CD4-positive, alpha-beta memory T cell (primary cell): ENCODE measurements at regions not wholly inside any gene's neighbourhood (a gene's known extent, or its start where the extent isn't known, plus 50 kb on each side); places are given as distances from the start of the nearest gene placed in this dataset.
A peak's percentile ranks its signal among the peaks of the same experiment; 100 is the strongest.
"Not testable (repeated sequence)": the region's sequence is repeated elsewhere in the genome, so short reads cannot be mapped to it uniquely, and the experiment has no call there.

Source experiments
- CTCF ChIA-PET: fragments of 350-600 bp; sonication (Branson Sonifier 250); formaldehyde crosslinking; loops from one replicate; lab custom pipeline; 2021; ENCODE audit warnings: inconsistent platforms; ENCODE audit not compliant: partially characterized antibody; lab: Charles Lee
- POLR2A ChIA-PET: fragments of 350-600 bp; sonication (Branson Sonifier 250); formaldehyde crosslinking; loops from one replicate; lab custom pipeline; 2021; ENCODE audit not compliant: partially characterized antibody; lab: Charles Lee
- DNase-seq, 5 donors: peaks; one replicate each; pipeline versions ENCODE4 v3.0.0 to v3.0.0-alpha.2; 2020 to 2022; ENCODE audit warnings: mixed read lengths in 1 of 5
- H3K27ac ChIP-seq: one replicate; pipeline ENCODE4 v1.7.0; 2013; ENCODE audit warnings: low read depth, low read length
- H3K27me3 ChIP-seq: 2 replicates; pipeline ENCODE4 v1.7.0; 2013; ENCODE audit warnings: mild to moderate bottlenecking, low read length, moderate library complexity; ENCODE audit not compliant: insufficient read depth
- H3K36me3 ChIP-seq: 2 replicates; pipeline ENCODE4 v1.7.0; 2013; ENCODE audit warnings: mild to moderate bottlenecking, low read length, moderate library complexity; ENCODE audit not compliant: insufficient read depth
- H3K4me1 ChIP-seq: 2 replicates; pipeline ENCODE4 v1.7.0; 2013; ENCODE audit warnings: mild to moderate bottlenecking, low read length, moderate library complexity; ENCODE audit not compliant: insufficient read depth
- H3K4me3 ChIP-seq, 2 donors: one replicate each; pipeline ENCODE4 v1.7.0; 2013; ENCODE audit warnings: low read length in 2 of 2, mild to moderate bottlenecking in 1 of 2
- H3K9me3 ChIP-seq, 2 donors: one replicate each; pipeline ENCODE4 v1.7.0; 2013; ENCODE audit warnings: low read length in 2 of 2, control low read depth in 1 of 2; ENCODE audit not compliant: control insufficient read depth in 1 of 2
- H3K27ac Mint-ChIP-seq, 7 donors: one replicate each; pipeline ENCODE4 v1.8.0; 2020 to 2021; ENCODE audit warnings: mixed read lengths in 7 of 7, mild to moderate bottlenecking in 6 of 7, inconsistent platforms in 3 of 7, moderate library complexity in 3 of 7
- H3K27me3 Mint-ChIP-seq, 2 donors: one replicate each; pipeline ENCODE4 v1.8.0; 2020 to 2021; ENCODE audit warnings: mixed read lengths in 2 of 2
- H3K36me3 Mint-ChIP-seq, 2 donors: one replicate each; pipeline ENCODE4 v1.8.0; 2020 to 2021; ENCODE audit warnings: mixed read lengths in 2 of 2, inconsistent platforms in 1 of 2, mild to moderate bottlenecking in 1 of 2
- H3K4me1 Mint-ChIP-seq, 4 donors: one replicate each; pipeline ENCODE4 v1.8.0; 2020 to 2021; ENCODE audit warnings: mixed read lengths in 4 of 4, mild to moderate bottlenecking in 1 of 4
- H3K4me3 Mint-ChIP-seq, 8 donors: one replicate each; pipeline ENCODE4 v1.8.0; 2020 to 2021; ENCODE audit warnings: mixed read lengths in 8 of 8, mild to moderate bottlenecking in 7 of 8, moderate library complexity in 6 of 8, inconsistent platforms in 3 of 8
- H3K9me3 Mint-ChIP-seq, 8 donors: one replicate each; pipeline ENCODE4 v1.8.0; 2020 to 2021; ENCODE audit warnings: mixed read lengths in 8 of 8, mild to moderate bottlenecking in 5 of 8, inconsistent platforms in 3 of 8, moderate library complexity in 1 of 8
- intact Hi-C: fragments of 100-400 bp; cut with micrococcal nuclease; formaldehyde crosslinking; loops from one replicate; pipeline ENCODE4 v1.15.1; 2023

DNA sequence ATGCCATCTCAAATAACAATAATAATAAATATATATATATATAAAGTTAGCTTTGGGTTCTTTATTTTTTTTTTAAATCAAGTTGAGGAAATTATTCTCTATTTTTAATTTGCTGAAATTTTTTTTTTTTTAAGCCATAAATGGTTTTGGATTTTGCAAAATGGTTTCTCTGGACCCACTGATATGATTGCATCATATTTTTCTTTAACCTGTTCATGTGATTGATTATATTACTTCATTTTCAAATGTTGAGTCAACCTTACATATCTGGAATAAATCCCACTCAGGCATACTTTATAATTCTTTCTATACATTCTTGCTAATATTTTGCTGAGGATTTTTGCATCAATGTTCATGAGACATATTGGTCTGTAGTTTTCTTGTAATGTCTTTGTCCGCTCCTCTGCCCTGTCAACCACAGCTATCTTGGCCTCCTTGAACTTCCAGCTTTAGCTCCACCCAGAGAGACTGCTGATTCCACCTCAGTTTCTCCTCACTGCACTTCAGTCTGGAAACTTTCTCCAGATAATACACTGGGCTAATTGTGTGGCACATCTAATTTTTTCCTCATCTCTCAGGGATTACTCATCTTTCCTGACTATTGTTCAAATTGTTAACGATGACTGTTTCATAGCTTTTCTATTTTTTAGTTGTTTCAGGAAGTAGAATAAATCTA lies 160.9 kb upstream of the GIMD1 start:
- Mint-ChIP-seq H3K36me3 (no peaks in the 10 kb centered on the region), H3K9me3 (peaks cover 0 to 4% (median under 1%) of the 10 kb centered on the region in 8 donors), H3K27me3 (no peaks in the 10 kb centered on the region), H3K27ac (peak overlapping the region in 1 of 7 donors; percentile 14), H3K4me3 (no peak overlapping the region), H3K4me1 (no peaks in the 10 kb centered on the region)
- intact Hi-C loops = no loop called here
- no peak overlapping the region for H3K4me3 ChIP-seq
- no peaks in the 10 kb centered on the region for H3K36me3 ChIP-seq
- no peak for DNase-seq
- no peaks in the 10 kb centered on the region for H3K27me3 ChIP-seq
- H3K4me1 ChIP-seq = no peaks in the 10 kb centered on the region
- no peak overlapping the region for H3K27ac ChIP-seq
- no peaks in the 10 kb centered on the region for H3K9me3 ChIP-seq
- ChIA-PET CTCF (no interaction called here), POLR2A (no interaction called here)

DNA sequence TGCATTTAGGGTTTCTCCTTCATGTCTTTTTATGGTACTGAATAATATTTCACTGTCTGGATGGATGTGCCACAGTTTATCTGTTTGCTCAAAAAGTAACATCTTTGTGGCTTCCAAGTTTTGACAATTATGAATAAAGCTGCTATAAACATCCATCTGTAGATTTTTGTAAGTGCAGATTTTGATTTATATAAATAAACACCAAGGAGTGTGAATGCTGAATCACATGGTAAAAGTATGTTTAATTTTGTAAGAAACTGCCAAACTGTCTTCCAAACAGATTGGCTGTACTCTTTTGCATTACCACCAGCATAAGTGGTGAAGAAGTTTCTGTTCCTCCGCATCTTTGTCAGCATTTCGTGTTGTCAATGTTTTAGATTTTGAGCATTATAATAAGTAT lies 158.7 kb upstream of the GIMD1 start:
- Mint-ChIP-seq H3K27me3 (no peaks in the 10 kb centered on the region), H3K9me3 (peaks cover 0 to 5% (median 0%) of the 10 kb centered on the region in 8 donors)
- intact Hi-C loops = no loop called here

DNA sequence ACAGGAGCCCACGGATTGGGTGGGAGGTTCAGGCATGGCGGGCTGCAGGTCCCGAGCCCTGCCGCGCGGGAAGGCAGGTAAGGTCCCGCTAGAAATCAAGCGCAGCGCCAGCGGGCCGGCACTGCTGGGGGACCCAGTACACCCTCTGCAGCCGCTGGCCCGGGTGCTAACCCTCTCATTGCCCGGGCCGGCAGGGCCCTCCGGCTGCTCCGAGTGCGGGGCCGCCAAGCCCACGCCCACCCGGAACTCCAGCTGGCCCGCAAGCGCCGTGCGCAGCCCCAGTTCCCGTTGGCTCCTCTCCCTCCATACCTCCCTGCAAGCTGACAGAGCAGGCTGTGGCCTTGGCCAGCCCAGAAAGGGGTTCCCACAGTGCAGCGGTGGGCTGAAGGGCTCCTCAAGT lies 156.8 kb upstream of the GIMD1 start:
- H3K9me3 ChIP-seq, CTCF ChIA-PET, DNase-seq, H3K4me1 Mint-ChIP-seq, H3K27ac Mint-ChIP-seq, H3K9me3 Mint-ChIP-seq, H3K27ac ChIP-seq, H3K36me3 Mint-ChIP-seq, H3K4me3 Mint-ChIP-seq, H3K4me3 ChIP-seq, POLR2A ChIA-PET, intact Hi-C loops, H3K27me3 ChIP-seq, H3K36me3 ChIP-seq, H3K27me3 Mint-ChIP-seq, H3K4me1 ChIP-seq: not testable (repeated sequence)

More for the DNA sequence above, 158.7 kb upstream of the GIMD1 start:
- Histone ChIP-seq H3K36me3 (no peaks in the 10 kb centered on the region), H3K27ac (no peak overlapping the region), H3K4me1 (no peaks in the 10 kb centered on the region), H3K9me3 (no peaks in the 10 kb centered on the region), H3K4me3 (no peak overlapping the region), H3K27me3 (no peaks in the 10 kb centered on the region)
- no peak for DNase-seq
- Mint-ChIP-seq H3K4me1 (no peaks in the 10 kb centered on the region), H3K27ac (no peak overlapping the region), H3K4me3 (no peak overlapping the region), H3K36me3 (no peaks in the 10 kb centered on the region)
- CTCF ChIA-PET = no interaction called here
- POLR2A ChIA-PET = no interaction called here

DNA sequence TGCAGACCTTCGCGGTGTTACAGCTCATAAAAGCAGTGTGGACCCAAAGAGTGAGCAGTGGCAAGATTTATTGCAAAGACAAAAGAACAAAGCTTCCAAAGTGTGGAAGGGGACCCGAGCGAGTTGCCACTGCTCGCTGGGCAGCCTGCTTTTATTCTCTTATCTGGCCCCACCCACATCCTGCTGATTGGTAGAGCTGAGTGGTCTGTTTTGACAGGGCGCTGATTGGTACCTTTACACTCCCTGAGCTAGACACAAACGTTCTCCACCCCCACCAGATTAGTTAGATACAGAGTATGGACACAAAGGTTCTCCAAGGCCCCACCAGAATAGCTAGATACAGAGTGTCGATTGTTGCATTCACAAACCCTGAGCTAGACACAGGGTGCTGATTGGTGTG lies 156.2 kb upstream of the GIMD1 start:
- H3K4me3 ChIP-seq, H3K4me1 ChIP-seq, POLR2A ChIA-PET, H3K27ac ChIP-seq, H3K4me3 Mint-ChIP-seq, H3K36me3 Mint-ChIP-seq, H3K4me1 Mint-ChIP-seq, H3K9me3 Mint-ChIP-seq, CTCF ChIA-PET, H3K9me3 ChIP-seq, H3K27me3 ChIP-seq, DNase-seq, H3K36me3 ChIP-seq, intact Hi-C loops, H3K27me3 Mint-ChIP-seq: not testable (repeated sequence)
- H3K27ac Mint-ChIP-seq = peak overlapping the region in 1 of 7 donors; percentile 16

DNA sequence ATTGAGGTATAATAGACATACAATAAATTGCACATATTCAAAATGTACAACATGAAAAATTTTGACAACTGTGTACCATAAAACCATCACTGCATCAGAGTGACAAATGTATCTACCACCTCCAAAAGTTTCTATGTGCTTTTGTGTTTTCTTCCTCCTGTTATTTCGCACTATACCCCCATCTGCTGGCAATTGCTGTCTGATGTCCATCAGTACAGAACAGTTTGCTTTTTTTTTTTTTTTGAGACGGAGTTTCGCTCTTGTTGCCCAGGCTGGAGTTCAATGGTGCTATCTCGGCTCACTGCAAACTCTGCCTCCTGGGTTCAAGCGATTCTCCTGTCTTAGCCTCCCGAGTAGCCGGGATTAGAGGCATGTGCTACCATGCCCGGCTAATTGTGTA lies 154.3 kb upstream of the GIMD1 start:
- Histone ChIP-seq H3K9me3 (no peaks in the 10 kb centered on the region), H3K4me1 (no peaks in the 10 kb centered on the region), H3K27me3 (no peaks in the 10 kb centered on the region), H3K27ac (no peak overlapping the region), H3K4me3 (no peak overlapping the region), H3K36me3 (no peaks in the 10 kb centered on the region)
- no peak for DNase-seq
- Mint-ChIP-seq H3K27ac (no peak overlapping the region), H3K4me3 (no peak overlapping the region), H3K9me3 (peaks cover 0 to 5% (median 1%) of the 10 kb centered on the region in 8 donors), H3K4me1 (no peaks in the 10 kb centered on the region), H3K36me3 (no peaks in the 10 kb centered on the region), H3K27me3 (peaks cover 0 to 2% of the 10 kb centered on the region in 2 donors)
- intact Hi-C loops = no loop called here
- ChIA-PET CTCF (no interaction called here), POLR2A (no interaction called here)

DNA sequence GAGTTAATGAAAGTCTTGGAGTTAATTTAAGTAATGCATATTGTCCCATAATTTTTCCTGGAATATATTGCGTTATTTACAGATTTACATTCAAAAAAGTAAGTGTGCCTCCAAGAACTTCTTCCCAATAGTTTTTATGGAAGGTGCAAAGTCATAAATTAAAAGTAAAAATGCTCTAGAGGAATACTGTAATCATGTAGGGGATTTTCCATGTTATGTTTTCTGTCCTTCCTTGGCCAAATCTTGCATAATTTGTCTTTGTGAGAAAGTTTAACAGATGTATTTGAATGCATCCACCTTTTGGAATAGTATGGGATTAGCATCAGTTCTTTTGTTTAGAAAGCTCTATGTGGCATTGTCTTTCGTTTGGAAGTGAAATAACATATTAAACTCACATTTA lies 144.1 kb upstream of the GIMD1 start:
- no peaks in the 10 kb centered on the region for H3K36me3 ChIP-seq
- no peaks in the 10 kb centered on the region for H3K9me3 ChIP-seq
- Mint-ChIP-seq H3K27ac (no peak overlapping the region), H3K4me1 (no peaks in the 10 kb centered on the region), H3K9me3 (peaks cover 0 to 5% (median 0%) of the 10 kb centered on the region in 8 donors), H3K36me3 (no peaks in the 10 kb centered on the region), H3K27me3 (no peaks in the 10 kb centered on the region), H3K4me3 (no peak overlapping the region)
- POLR2A ChIA-PET = no interaction called here
- intact Hi-C loops = no loop called here
- CTCF ChIA-PET = no interaction called here
- H3K4me1 ChIP-seq = no peaks in the 10 kb centered on the region
- no peak overlapping the region for H3K27ac ChIP-seq
- no peak for DNase-seq
- H3K4me3 ChIP-seq = no peak overlapping the region
- H3K27me3 ChIP-seq = no peaks in the 10 kb centered on the region

DNA sequence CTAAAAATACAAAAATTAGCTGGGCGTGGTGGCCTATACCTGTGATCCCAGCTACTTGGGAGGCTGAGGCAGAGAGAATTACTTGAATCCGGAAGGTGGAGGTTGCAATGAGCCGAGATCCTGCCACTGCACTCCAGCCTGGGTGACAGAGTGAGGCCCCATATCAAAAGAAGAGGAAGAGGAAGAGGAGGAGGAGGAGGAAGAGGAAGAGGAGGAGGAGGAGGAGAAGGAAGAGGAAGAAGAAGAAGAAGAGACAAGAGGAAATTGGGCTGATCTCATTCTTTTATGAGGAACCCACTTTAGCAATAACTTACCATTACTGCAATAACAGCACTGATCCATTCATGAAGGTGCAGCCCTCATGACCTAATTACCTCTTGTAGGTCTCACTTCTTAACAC lies 138.9 kb upstream of the GIMD1 start:
- no peaks in the 10 kb centered on the region for H3K9me3 ChIP-seq
- no peaks in the 10 kb centered on the region for H3K4me1 Mint-ChIP-seq
- ChIA-PET POLR2A (no interaction called here), CTCF (no interaction called here)
- no peak for DNase-seq
- intact Hi-C loops = no loop called here
- no peak overlapping the region for H3K27ac ChIP-seq
- H3K36me3 Mint-ChIP-seq = no peaks in the 10 kb centered on the region
- H3K4me1 ChIP-seq = no peaks in the 10 kb centered on the region
- H3K4me3 Mint-ChIP-seq = no peak overlapping the region
- no peaks in the 10 kb centered on the region for H3K36me3 ChIP-seq
- H3K27me3 Mint-ChIP-seq = peaks cover 0 to 2% of the 10 kb centered on the region in 2 donors
- H3K27me3 ChIP-seq = no peaks in the 10 kb centered on the region
- H3K9me3 Mint-ChIP-seq = peaks cover 0 to 3% (median 0%) of the 10 kb centered on the region in 8 donors
- H3K4me3 ChIP-seq = no peak overlapping the region
- H3K27ac Mint-ChIP-seq = no peak overlapping the region
